ENCODE measurements at regions not wholly inside any gene's neighbourhood (a gene's known extent, or its start where the extent isn't known, plus 50 kb on each side); places are given as distances from the start of the nearest gene placed in this dataset.

- H4K5ac ChIP-seq (ENCODE audit: low read depth, low read length), result no peak overlapping the region
- H4K20me1 ChIP-seq (ENCODE audit: insufficient read depth, low read length), result no peaks in the 10 kb centered on the region
- no peaks in the 10 kb centered on the region for H3K79me1 ChIP-seq (ENCODE audit: low read depth in 1 of 2, low read length in 2 of 2)
- DNase-seq (no peak), ATAC-seq (ENCODE audit: low read depth) (no peak)
- no peak overlapping the region for H3K4me2 ChIP-seq (ENCODE audit: low read depth, low read length)
- in situ Hi-C loops (cut with MboI; ENCODE audit: low sequenced_read_pairs) (loop anchor here (25.0 kb wide), 1 partner anchor 878 kb away; the partner anchor contains the start of gene TAS2R40), dilution Hi-C loops (cut with HindIII; ENCODE audit: low sequenced_read_pairs, unreplicated experiment) (no loop called here), intact Hi-C loops (cut with micrococcal nuclease) (no loop called here)
- H3K27ac ChIP-seq (ENCODE audit: insufficient read depth, low read length), result no peak overlapping the region
- H2AK5ac ChIP-seq (ENCODE audit: low read depth, low read length), result no peak overlapping the region
- H2AK9ac ChIP-seq (replicated peaks; ENCODE audit: low read depth, low read length, poor library complexity), result no peak overlapping the region
- H3K4ac ChIP-seq (ENCODE audit: low read depth, low read length), result no peak overlapping the region
- ChIA-PET CTCF (no interaction called here), POLR2A (ENCODE audit: unreplicated experiment) (no interaction called here)
- H4K8ac ChIP-seq (ENCODE audit: low read depth in 2 of 2, low read length in 2 of 2), result no peak overlapping the region
- H3K4me1 ChIP-seq (ENCODE audit: control insufficient read depth, insufficient read depth, low read length), result no peaks in the 10 kb centered on the region
- no peak overlapping the region for H3K56ac ChIP-seq (ENCODE audit: extremely low read depth, insufficient read depth, low read length)
- no peak overlapping the region for H3K23ac ChIP-seq (ENCODE audit: low read depth, low read length)
- H2AFZ ChIP-seq (replicated peaks; ENCODE audit: low read length, poor library complexity), result no peak overlapping the region
- BruUV-seq (replicated peaks), result no TSS peak
- no peak overlapping the region for H3K18ac ChIP-seq (ENCODE audit: low read depth, low read length)
- no peak overlapping the region for H2BK120ac ChIP-seq (ENCODE audit: low read depth, low read length)
- no peak overlapping the region for H2BK20ac ChIP-seq (ENCODE audit: low read depth, low read length)
- H2BK15ac ChIP-seq (ENCODE audit: low read depth, low read length), result no peak overlapping the region
- H3K36me3 ChIP-seq (ENCODE audit: control insufficient read depth, insufficient read depth, low read length), result no peaks in the 10 kb centered on the region
- H3K27me3 ChIP-seq (ENCODE audit: control insufficient read depth, insufficient read depth, low read length), result peaks cover 2% of the 10 kb centered on the region; the same call in 1 of the 2 replicates
- no peaks in the 10 kb centered on the region for H3K9me1 ChIP-seq (ENCODE audit: insufficient read depth, low read length)
- H3K14ac ChIP-seq (replicated peaks; ENCODE audit: low read depth, low read length), result no peak overlapping the region
- H2BK5ac ChIP-seq (ENCODE audit: low read depth, low read length, poor library complexity, severe bottlenecking), result no peak overlapping the region
- TF ChIP-seq FOS (IDR thresholded peaks at IDR 0.05; ENCODE audit: low read depth, low read length), result no peak
- TF ChIP-seq CHD1 (IDR thresholded peaks at IDR 0.05; ENCODE audit: low read depth, low read length), result no peak
- no peak for TF ChIP-seq MAZ (IDR thresholded peaks at IDR 0.05; ENCODE audit: borderline replicate concordance, low read depth, low read length)
- TF ChIP-seq NFE2L2 (IDR thresholded peaks at IDR 0.05; ENCODE audit: low read depth, low read length), result no peak
- no peak overlapping the region for H4K91ac ChIP-seq (ENCODE audit: insufficient read depth, low read depth, low read length)
- WGBS, 2 experiments (ENCODE audit: extremely low coverage in 2 of 2, insufficient read length in 1 of 2), result no CpG with 5 or more reads among the region's 2 CpGs
- no peak overlapping the region for H3K9ac ChIP-seq (ENCODE audit: low read depth, low read length)
- no peaks in the 10 kb centered on the region for H3K9me3 ChIP-seq (ENCODE audit: control insufficient read depth, insufficient read depth, low read length)
- H3K4me3 ChIP-seq (ENCODE audit: insufficient read depth, low read depth, low read length), result no peak overlapping the region
Measured at GRCh38 chr7:142334236-142334635, 76.4 kb upstream of the PRSS58 start.
